Type B pancreatic cell (in vitro differentiated cells): ENCODE measurements at regions not wholly inside any gene's neighbourhood (a gene's known extent, or its start where the extent isn't known, plus 50 kb on each side); places are given as distances from the start of the nearest gene placed in this dataset.

Source experiments
- DNase-seq: peaks from one replicate; pipeline ENCODE4 v3.0.0; 2021; ENCODE audit warnings: mixed read lengths; ENCODE audit not compliant: unreplicated experiment; ENCODE audit errors: extremely low spot score
- H3K27ac Mint-ChIP-seq: 2 replicates; pipeline ENCODE4 v1.8.0; 2021; ENCODE audit warnings: mild to moderate bottlenecking, mixed read lengths
- H3K27me3 Mint-ChIP-seq: 2 replicates; pipeline ENCODE4 v1.8.0; 2021; ENCODE audit warnings: mixed read lengths
- H3K36me3 Mint-ChIP-seq: 2 replicates; pipeline ENCODE4 v1.8.0; 2021; ENCODE audit warnings: mixed read lengths
- H3K4me1 Mint-ChIP-seq: one replicate; pipeline ENCODE4 v1.8.0; 2021; ENCODE audit warnings: mixed read lengths; ENCODE audit not compliant: unreplicated experiment
- H3K4me3 Mint-ChIP-seq: 2 replicates; pipeline ENCODE4 v1.8.0; 2021; ENCODE audit warnings: mild to moderate bottlenecking, mixed read lengths
- H3K9me3 Mint-ChIP-seq: 2 replicates; pipeline ENCODE4 v1.8.0; 2021; ENCODE audit warnings: mixed read lengths
- TF ChIP-seq, protein P1 (sequence below): fragments of 200-600 bp; sonication (generic); conservative IDR thresholded peaks from 2 replicates; pipeline ENCODE4 v1.5.0; 2021; ENCODE audit warnings: antibody characterized with exemption, mild to moderate bottlenecking

DNA sequence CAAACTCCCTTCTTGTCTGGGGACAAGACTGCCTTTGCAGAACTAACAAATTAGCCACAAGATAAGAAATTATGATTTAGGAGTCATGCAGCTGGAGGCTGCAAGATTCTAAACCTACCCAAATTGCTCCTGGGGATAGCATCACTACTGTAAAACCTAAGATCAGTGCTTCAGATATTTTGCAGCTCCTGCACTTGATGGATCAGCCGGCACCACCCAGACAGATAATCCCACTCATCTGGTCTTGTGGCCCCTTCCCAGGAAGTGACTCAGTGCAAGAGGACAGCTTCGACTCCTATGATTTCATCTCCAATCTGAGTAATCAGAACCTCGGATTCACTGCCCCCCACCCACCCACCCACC lies 181.9 kb downstream of the AKR1D1 start:
- Mint-ChIP-seq H3K27ac (peak overlapping the region; percentile 41), H3K4me1 (peaks cover 25% of the 10 kb centered on the region), H3K27me3 (no peaks in the 10 kb centered on the region), H3K36me3 (peaks cover 9% of the 10 kb centered on the region), H3K9me3 (peaks cover 25% of the 10 kb centered on the region), H3K4me3 (peak overlapping the region; percentile 6)
- TF ChIP-seq, protein P1, sequence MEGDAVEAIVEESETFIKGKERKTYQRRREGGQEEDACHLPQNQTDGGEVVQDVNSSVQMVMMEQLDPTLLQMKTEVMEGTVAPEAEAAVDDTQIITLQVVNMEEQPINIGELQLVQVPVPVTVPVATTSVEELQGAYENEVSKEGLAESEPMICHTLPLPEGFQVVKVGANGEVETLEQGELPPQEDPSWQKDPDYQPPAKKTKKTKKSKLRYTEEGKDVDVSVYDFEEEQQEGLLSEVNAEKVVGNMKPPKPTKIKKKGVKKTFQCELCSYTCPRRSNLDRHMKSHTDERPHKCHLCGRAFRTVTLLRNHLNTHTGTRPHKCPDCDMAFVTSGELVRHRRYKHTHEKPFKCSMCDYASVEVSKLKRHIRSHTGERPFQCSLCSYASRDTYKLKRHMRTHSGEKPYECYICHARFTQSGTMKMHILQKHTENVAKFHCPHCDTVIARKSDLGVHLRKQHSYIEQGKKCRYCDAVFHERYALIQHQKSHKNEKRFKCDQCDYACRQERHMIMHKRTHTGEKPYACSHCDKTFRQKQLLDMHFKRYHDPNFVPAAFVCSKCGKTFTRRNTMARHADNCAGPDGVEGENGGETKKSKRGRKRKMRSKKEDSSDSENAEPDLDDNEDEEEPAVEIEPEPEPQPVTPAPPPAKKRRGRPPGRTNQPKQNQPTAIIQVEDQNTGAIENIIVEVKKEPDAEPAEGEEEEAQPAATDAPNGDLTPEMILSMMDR = no peak
- DNase-seq = no peak

DNA sequence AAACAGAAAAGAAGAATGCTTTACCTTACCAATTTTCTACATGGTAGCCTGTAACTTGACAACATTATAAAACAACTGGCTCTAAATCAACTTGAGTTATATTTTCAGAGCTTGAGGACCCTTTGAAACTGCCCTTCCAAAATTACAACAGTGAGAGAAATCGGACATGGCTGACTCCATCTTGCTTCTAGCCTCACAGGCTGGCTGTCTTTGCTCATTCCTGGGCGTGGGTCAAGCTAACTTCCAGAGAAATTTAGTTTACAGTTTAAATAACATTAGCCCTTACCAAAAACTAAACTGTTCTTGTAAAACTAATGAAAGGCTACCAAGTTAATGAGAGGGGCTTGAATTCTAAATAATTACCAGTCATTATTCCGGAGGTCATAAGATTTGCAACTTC lies 183.4 kb downstream of the AKR1D1 start:
- Mint-ChIP-seq H3K9me3 (peaks cover 20% of the 10 kb centered on the region), H3K4me1 (peaks cover 25% of the 10 kb centered on the region), H3K27me3 (no peaks in the 10 kb centered on the region), H3K27ac (no peak overlapping the region), H3K4me3 (no peak overlapping the region), H3K36me3 (peaks cover 6% of the 10 kb centered on the region)
- TF ChIP-seq, protein P1 = no peak
- DNase-seq = no peak

DNA sequence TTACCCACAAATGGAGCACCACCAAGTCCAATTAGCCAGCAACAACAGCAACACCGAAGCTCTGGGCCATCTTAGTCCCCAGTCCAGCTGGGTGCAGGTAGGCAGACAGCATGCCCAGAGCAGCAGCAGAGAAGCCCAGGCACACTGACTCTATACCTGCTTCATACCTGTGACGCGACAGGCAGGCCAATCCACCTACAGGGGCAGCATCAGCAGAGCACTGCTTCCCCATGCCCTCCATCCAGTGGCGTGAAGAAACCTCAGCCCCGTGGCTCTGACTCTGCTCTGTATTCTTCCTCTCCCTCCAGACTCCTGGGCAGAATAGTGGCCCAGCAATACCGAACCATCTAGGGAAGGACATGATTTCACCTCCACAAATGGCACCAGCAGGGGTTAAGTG lies 191.7 kb downstream of the AKR1D1 start:
- no peaks in the 10 kb centered on the region for H3K9me3 Mint-ChIP-seq
- H3K27ac Mint-ChIP-seq = no peak overlapping the region
- DNase-seq = no peak
- TF ChIP-seq, protein P1 = no peak
- no peaks in the 10 kb centered on the region for H3K27me3 Mint-ChIP-seq
- no peak overlapping the region for H3K4me3 Mint-ChIP-seq
- H3K36me3 Mint-ChIP-seq = no peaks in the 10 kb centered on the region
- no peaks in the 10 kb centered on the region for H3K4me1 Mint-ChIP-seq

DNA sequence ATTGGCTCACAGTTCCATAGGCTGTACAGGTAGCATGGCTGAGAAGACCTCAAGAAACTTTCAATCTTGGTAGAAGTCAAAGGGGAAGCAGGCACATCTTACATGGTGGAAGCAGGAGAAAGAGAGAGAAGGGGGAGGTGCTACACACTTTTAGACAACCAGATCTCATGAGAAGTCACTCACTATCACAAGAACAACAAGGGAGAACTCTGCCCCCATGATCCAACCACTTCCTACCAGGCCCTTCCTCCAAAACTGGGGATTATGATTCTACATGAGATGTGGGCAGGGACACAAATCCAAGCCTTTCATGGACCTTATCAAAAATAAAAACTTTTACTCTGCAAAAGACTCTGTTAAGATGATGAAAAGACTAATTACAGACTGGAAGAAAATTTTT lies 183.2 kb upstream of the TRIM24 start:
- H3K36me3 Mint-ChIP-seq = no peaks in the 10 kb centered on the region
- no peak overlapping the region for H3K4me3 Mint-ChIP-seq
- H3K4me1 Mint-ChIP-seq = no peaks in the 10 kb centered on the region
- H3K27ac Mint-ChIP-seq = no peak overlapping the region
- H3K9me3 Mint-ChIP-seq = no peaks in the 10 kb centered on the region
- no peak for DNase-seq
- no peaks in the 10 kb centered on the region for H3K27me3 Mint-ChIP-seq
- TF ChIP-seq, protein P1 = no peak

DNA sequence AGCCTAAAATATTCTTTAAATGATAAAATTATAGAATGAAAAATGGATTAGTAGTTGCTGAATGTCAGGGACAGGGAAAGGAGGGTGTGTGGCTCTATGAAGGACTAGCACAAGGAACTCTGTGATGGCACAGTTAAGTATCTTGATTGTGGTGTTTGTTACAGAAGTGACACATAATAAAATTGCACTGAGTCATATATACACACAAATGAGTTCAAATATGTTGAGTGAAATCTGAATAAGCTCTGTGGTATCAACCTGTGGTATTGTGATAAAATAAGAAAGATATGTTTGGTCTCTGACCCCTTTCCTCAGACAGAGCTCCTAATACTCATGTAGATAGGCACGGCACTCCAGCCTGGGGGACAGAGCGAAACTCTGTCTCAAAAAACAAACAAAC lies 181.5 kb upstream of the TRIM24 start:
- Mint-ChIP-seq H3K9me3 (no peaks in the 10 kb centered on the region), H3K27me3 (no peaks in the 10 kb centered on the region)

More for the DNA sequence above, 181.5 kb upstream of the TRIM24 start:
- Mint-ChIP-seq H3K36me3 (no peaks in the 10 kb centered on the region), H3K27ac (no peak overlapping the region), H3K4me3 (no peak overlapping the region), H3K4me1 (peaks cover 4% of the 10 kb centered on the region)
- TF ChIP-seq, protein P1 = no peak
- no peak for DNase-seq
